ENCODE measurements at regions not wholly inside any gene's neighbourhood (a gene's known extent, or its start where the extent isn't known, plus 50 kb on each side); places are given as distances from the start of the nearest gene placed in this dataset.
A peak's percentile ranks its signal among the peaks of the same experiment; 100 is the strongest.

GRCh38 chr19:28980236-28980868 lies 232.6 kb downstream of the UQCRFS1 start:
- DNase-seq (no peak), ATAC-seq (no peak)
- 28% methylated on average over 7 of the region's 7 CpGs for WGBS (ENCODE audit: insufficient coverage, low coverage, low lambda C conversion rate, missing lambda C conversion rate)
- Histone ChIP-seq H3K27ac (no peak overlapping the region), H3K4me3 (no peak overlapping the region), H3K27me3 (no peaks in the 10 kb centered on the region), H3K4me1 (no peaks in the 10 kb centered on the region), H3K36me3 (no peaks in the 10 kb centered on the region), H3K9me3 (no peaks in the 10 kb centered on the region)
- peak in 1 of 4 donors; percentile 5 for TF ChIP-seq CTCF (IDR thresholded peaks at IDR 0.05)
- no peak for TF ChIP-seq POLR2A (IDR thresholded peaks at IDR 0.05)
- intact Hi-C loops (cut with DNase I): no loop called here

GRCh38 chr19:28977826-28978225 lies 235.1 kb downstream of the UQCRFS1 start:
- H3K4me1 ChIP-seq: no peaks in the 10 kb centered on the region
- H3K9me3 ChIP-seq: no peaks in the 10 kb centered on the region
- 40% methylated on average over 1 of the region's 5 CpGs for WGBS (ENCODE audit: insufficient coverage, low coverage, low lambda C conversion rate, missing lambda C conversion rate)
- H3K27ac ChIP-seq: no peak overlapping the region
- no peak for DNase-seq
- ATAC-seq: no peak
- H3K36me3 ChIP-seq: no peaks in the 10 kb centered on the region
- no peaks in the 10 kb centered on the region for H3K27me3 ChIP-seq
- intact Hi-C loops (cut with DNase I): no loop called here
- TF ChIP-seq CTCF (IDR thresholded peaks at IDR 0.05): no peak
- TF ChIP-seq POLR2A (IDR thresholded peaks at IDR 0.05): no peak
- H3K4me3 ChIP-seq: no peak overlapping the region

GRCh38 chr19:28972058-28972852 lies 240.7 kb downstream of the UQCRFS1 start:
- Histone ChIP-seq H3K27me3 (no peaks in the 10 kb centered on the region), H3K4me1 (no peaks in the 10 kb centered on the region), H3K4me3 (no peak overlapping the region), H3K27ac (no peak overlapping the region), H3K9me3 (no peaks in the 10 kb centered on the region), H3K36me3 (no peaks in the 10 kb centered on the region)
- DNase-seq: no peak
- ATAC-seq: no peak
- intact Hi-C loops (cut with DNase I): no loop called here
- 51% methylated on average over 4 of the region's 4 CpGs for WGBS (ENCODE audit: insufficient coverage, low coverage, low lambda C conversion rate, missing lambda C conversion rate)
- TF ChIP-seq POLR2A (IDR thresholded peaks at IDR 0.05) (no peak), CTCF (IDR thresholded peaks at IDR 0.05) (no peak)

GRCh38 chr19:28971513-28971912 lies 241.4 kb downstream of the UQCRFS1 start:
- H3K36me3 ChIP-seq: no peaks in the 10 kb centered on the region
- no peaks in the 10 kb centered on the region for H3K27me3 ChIP-seq
- WGBS (ENCODE audit: insufficient coverage, low coverage, low lambda C conversion rate, missing lambda C conversion rate): 79% methylated on average over 2 of the region's 2 CpGs
- ATAC-seq: no peak
- H3K9me3 ChIP-seq: no peaks in the 10 kb centered on the region
- H3K4me3 ChIP-seq: no peak overlapping the region
- intact Hi-C loops (cut with DNase I): no loop called here
- DNase-seq: no peak
- H3K4me1 ChIP-seq: no peaks in the 10 kb centered on the region
- H3K27ac ChIP-seq: no peak overlapping the region
- TF ChIP-seq POLR2A (IDR thresholded peaks at IDR 0.05): no peak

- no peaks in the 10 kb centered on the region for H3K4me1 ChIP-seq
Observed at GRCh38 chr19:28971049-28971448, 241.9 kb downstream of the UQCRFS1 start.

More at GRCh38 chr19:28971049-28971448, 241.9 kb downstream of the UQCRFS1 start:
- Histone ChIP-seq H3K27me3 (no peaks in the 10 kb centered on the region), H3K4me3 (no peak overlapping the region), H3K9me3 (no peaks in the 10 kb centered on the region), H3K36me3 (no peaks in the 10 kb centered on the region), H3K27ac (no peak overlapping the region)
- 77% methylated on average over 4 of the region's 6 CpGs for WGBS (ENCODE audit: insufficient coverage, low coverage, low lambda C conversion rate, missing lambda C conversion rate)
- intact Hi-C loops (cut with DNase I): no loop called here
- DNase-seq: no peak
- TF ChIP-seq POLR2A (IDR thresholded peaks at IDR 0.05) (no peak), CTCF (IDR thresholded peaks at IDR 0.05) (no peak)
- no peak for ATAC-seq
